CD14-positive monocyte (primary cell): ENCODE measurements at regions not wholly inside any gene's neighbourhood (a gene's known extent, or its start where the extent isn't known, plus 50 kb on each side); places are given as distances from the start of the nearest gene placed in this dataset.

Experiments
- DNase-seq, 3 donors: peaks; one replicate each; pipeline ENCODE4 v3.0.0-alpha.2; 2011 to 2022
- H2AFZ ChIP-seq: 2 replicates; pipeline ENCODE4 v1.6.0; 2012; ENCODE audit warnings: mild to moderate bottlenecking, low read depth, low read length, inconsistent platforms; ENCODE audit not compliant: insufficient read depth, poor library complexity, severe bottlenecking
- H3K27ac ChIP-seq, 2 donors: 1 replicate in 1 of 2; 2 replicates in 1 of 2; pipeline ENCODE4 v1.5.1; 2012 to 2013; ENCODE audit warnings: low read length in 2 of 2, control low read depth in 1 of 2, inconsistent platforms in 1 of 2, low read depth in 1 of 2, mild to moderate bottlenecking in 1 of 2
- H3K27me3 ChIP-seq, 2 donors: one replicate each; pipeline versions ENCODE4 v1.6.0 to v1.6.1; 2011 to 2013; ENCODE audit warnings: low read length in 2 of 2; ENCODE audit not compliant: control insufficient read depth in 2 of 2, insufficient read depth in 2 of 2
- H3K36me3 ChIP-seq, 2 donors: replicated peaks in 1 of 2; 1 replicate in 1 of 2; 2 replicates in 1 of 2; pipeline versions ENCODE4 v1.5.1 to v1.6.1; 2012 to 2013; ENCODE audit warnings: low read length in 2 of 2, control low read depth in 1 of 2, inconsistent platforms in 1 of 2, mild to moderate bottlenecking in 1 of 2; ENCODE audit not compliant: insufficient read depth in 2 of 2, control insufficient read depth in 1 of 2
- H3K4me1 ChIP-seq, 2 donors: 1 replicate in 1 of 2; 2 replicates in 1 of 2; pipeline versions ENCODE4 v1.5.1 to v1.6.1; 2012 to 2013; ENCODE audit warnings: low read length in 2 of 2, control low read depth in 1 of 2, inconsistent platforms in 1 of 2, mild to moderate bottlenecking in 1 of 2, moderate library complexity in 1 of 2; ENCODE audit not compliant: insufficient read depth in 2 of 2, control insufficient read depth in 1 of 2
- H3K4me2 ChIP-seq: replicated peaks from 2 replicates; pipeline ENCODE3; 2012; ENCODE audit warnings: low read length, moderate library complexity, mild to moderate bottlenecking; ENCODE audit not compliant: poor library complexity, severe bottlenecking; ENCODE audit errors: extremely low read depth
- H3K4me3 ChIP-seq, 3 experiments: fragments of 200-600 bp in 1 of 3; sonication (generic) in 1 of 3; replicated peaks in 1 of 3; 1 replicate in 2 of 3; 2 replicates in 1 of 3; pipeline ENCODE4 v1.5.1; 2011 to 2013; ENCODE audit warnings: low read length in 3 of 3, mild to moderate bottlenecking in 3 of 3, control low read depth in 2 of 3, low read depth in 2 of 3, inconsistent platforms in 1 of 3, moderate library complexity in 1 of 3
- H3K79me2 ChIP-seq: 2 replicates; pipeline ENCODE4 v1.6.0; 2012; ENCODE audit warnings: mild to moderate bottlenecking, control low read depth, inconsistent platforms, low read length, moderate library complexity; ENCODE audit not compliant: insufficient read depth
- H3K9ac ChIP-seq: 2 replicates; pipeline ENCODE4 v1.6.0; 2017; ENCODE audit warnings: low read length, mild to moderate bottlenecking; ENCODE audit not compliant: insufficient read depth, poor library complexity, severe bottlenecking
- H3K9me3 ChIP-seq, 2 donors: replicated peaks in 1 of 2; 1 replicate in 1 of 2; 2 replicates in 1 of 2; pipeline versions ENCODE4 v1.5.1 to v1.6.1; 2012 to 2013; ENCODE audit warnings: low read length in 2 of 2, control low read depth in 1 of 2; ENCODE audit not compliant: control insufficient read depth in 1 of 2, insufficient read depth in 1 of 2
- H4K20me1 ChIP-seq: 2 replicates; pipeline ENCODE4 v1.6.0; 2012; ENCODE audit warnings: mild to moderate bottlenecking, low read length, control low read depth, moderate library complexity; ENCODE audit not compliant: insufficient read depth
- H3K27ac Mint-ChIP-seq, 7 donors: one replicate each; pipeline ENCODE4 v1.8.0; 2020; ENCODE audit warnings: mild to moderate bottlenecking in 7 of 7, mixed read lengths in 7 of 7, moderate library complexity in 6 of 7, inconsistent platforms in 2 of 7
- H3K27me3 Mint-ChIP-seq, 3 donors: one replicate each; pipeline ENCODE4 v1.8.0; 2021 to 2022; ENCODE audit warnings: low read depth in 3 of 3, mild to moderate bottlenecking in 3 of 3, mixed read lengths in 3 of 3, moderate library complexity in 3 of 3, inconsistent platforms in 1 of 3
- H3K36me3 Mint-ChIP-seq, 2 donors: one replicate each; pipeline ENCODE4 v1.8.0; 2020; ENCODE audit warnings: mixed read lengths in 2 of 2, inconsistent platforms in 1 of 2, mild to moderate bottlenecking in 1 of 2
- H3K4me1 Mint-ChIP-seq: one replicate; pipeline ENCODE4 v1.8.0; 2020; ENCODE audit warnings: mild to moderate bottlenecking, mixed read lengths
- H3K4me3 Mint-ChIP-seq, 2 donors: one replicate each; pipeline ENCODE4 v1.8.0; 2020; ENCODE audit warnings: mild to moderate bottlenecking in 2 of 2, mixed read lengths in 2 of 2, moderate library complexity in 1 of 2
- H3K9me3 Mint-ChIP-seq, 7 donors: one replicate each; pipeline ENCODE4 v1.8.0; 2020 to 2022; ENCODE audit warnings: mixed read lengths in 7 of 7, mild to moderate bottlenecking in 6 of 7, moderate library complexity in 6 of 7, inconsistent platforms in 2 of 7
- WGBS: methylation state at CpG from one replicate; pipeline ENCODE4 v1.1.5; 2013; ENCODE audit warnings: missing lambda C conversion rate; ENCODE audit not compliant: insufficient coverage; 5-methylcytosine and 5-hydroxymethylcytosine counted together
- intact Hi-C, 2 donors: fragments of 100-400 bp; cut with micrococcal nuclease; formaldehyde crosslinking; loops; one replicate each; pipeline versions ENCODE4 v1.15.0 to v1.15.1; 2023
- TF ChIP-seq, protein P1 (sequence below): fragments of 200-600 bp; IDR thresholded peaks from one replicate; pipeline ENCODE4 v1.8.0; 2022; ENCODE audit warnings: antibody characterized with exemption, mild to moderate bottlenecking

GRCh38 chr15:66960519-66960918, 104.9 kb upstream of the SMAD3 start:
- H3K27me3 ChIP-seq: no peaks in the 10 kb centered on the region
- Mint-ChIP-seq H3K27ac (peak overlapping the region in 1 of 7 donors; percentile 5), H3K9me3 (no peaks in the 10 kb centered on the region), H3K27me3 (peaks cover 3 to 4% (median 4%) of the 10 kb centered on the region in 3 donors), H3K4me1 (peaks cover 17% of the 10 kb centered on the region), H3K4me3 (no peak overlapping the region), H3K36me3 (no peaks in the 10 kb centered on the region)
- H3K4me3 ChIP-seq: no peak overlapping the region
- H3K79me2 ChIP-seq: no peaks in the 10 kb centered on the region
- H3K4me2 ChIP-seq: no peak overlapping the region
- peaks cover 16 to 20% of the 10 kb centered on the region in 2 donors for H3K4me1 ChIP-seq
- no peak overlapping the region for H2AFZ ChIP-seq
- no peaks in the 10 kb centered on the region for H4K20me1 ChIP-seq
- no peak overlapping the region for H3K9ac ChIP-seq
- WGBS: 96% methylated on average over 3 of the region's 4 CpGs
- TF ChIP-seq, protein P1, sequence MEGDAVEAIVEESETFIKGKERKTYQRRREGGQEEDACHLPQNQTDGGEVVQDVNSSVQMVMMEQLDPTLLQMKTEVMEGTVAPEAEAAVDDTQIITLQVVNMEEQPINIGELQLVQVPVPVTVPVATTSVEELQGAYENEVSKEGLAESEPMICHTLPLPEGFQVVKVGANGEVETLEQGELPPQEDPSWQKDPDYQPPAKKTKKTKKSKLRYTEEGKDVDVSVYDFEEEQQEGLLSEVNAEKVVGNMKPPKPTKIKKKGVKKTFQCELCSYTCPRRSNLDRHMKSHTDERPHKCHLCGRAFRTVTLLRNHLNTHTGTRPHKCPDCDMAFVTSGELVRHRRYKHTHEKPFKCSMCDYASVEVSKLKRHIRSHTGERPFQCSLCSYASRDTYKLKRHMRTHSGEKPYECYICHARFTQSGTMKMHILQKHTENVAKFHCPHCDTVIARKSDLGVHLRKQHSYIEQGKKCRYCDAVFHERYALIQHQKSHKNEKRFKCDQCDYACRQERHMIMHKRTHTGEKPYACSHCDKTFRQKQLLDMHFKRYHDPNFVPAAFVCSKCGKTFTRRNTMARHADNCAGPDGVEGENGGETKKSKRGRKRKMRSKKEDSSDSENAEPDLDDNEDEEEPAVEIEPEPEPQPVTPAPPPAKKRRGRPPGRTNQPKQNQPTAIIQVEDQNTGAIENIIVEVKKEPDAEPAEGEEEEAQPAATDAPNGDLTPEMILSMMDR: no peak
- DNase-seq: no peak
- no peaks in the 10 kb centered on the region for H3K9me3 ChIP-seq
- intact Hi-C loops: no loop called here
- no peak overlapping the region for H3K27ac ChIP-seq
- no peaks in the 10 kb centered on the region for H3K36me3 ChIP-seq

GRCh38 chr15:66961407-66961884, 104.0 kb upstream of the SMAD3 start:
- H3K79me2 ChIP-seq: no peaks in the 10 kb centered on the region
- no peak overlapping the region for H2AFZ ChIP-seq
- H3K4me3 ChIP-seq: no peak overlapping the region
- Mint-ChIP-seq H3K9me3 (no peaks in the 10 kb centered on the region), H3K36me3 (no peaks in the 10 kb centered on the region), H3K4me3 (no peak overlapping the region), H3K27me3 (peaks cover 0 to 4% (median 3%) of the 10 kb centered on the region in 3 donors), H3K27ac (no peak overlapping the region), H3K4me1 (peaks cover 17% of the 10 kb centered on the region)
- H3K27me3 ChIP-seq: no peaks in the 10 kb centered on the region
- no peak overlapping the region for H3K9ac ChIP-seq
- no peaks in the 10 kb centered on the region for H3K9me3 ChIP-seq
- no peak overlapping the region for H3K27ac ChIP-seq
- H3K4me2 ChIP-seq: no peak overlapping the region
- H3K36me3 ChIP-seq: no peaks in the 10 kb centered on the region
- DNase-seq: no peak
- 77% methylated on average over 2 of the region's 5 CpGs for WGBS
- TF ChIP-seq, protein P1: no peak
- intact Hi-C loops: no loop called here
- no peaks in the 10 kb centered on the region for H4K20me1 ChIP-seq
- H3K4me1 ChIP-seq: peaks cover 16 to 20% of the 10 kb centered on the region in 2 donors
